ENCODE measurements at regions not wholly inside any gene's neighbourhood (a gene's known extent, or its start where the extent isn't known, plus 50 kb on each side); places are given as distances from the start of the nearest gene placed in this dataset.

DNA sequence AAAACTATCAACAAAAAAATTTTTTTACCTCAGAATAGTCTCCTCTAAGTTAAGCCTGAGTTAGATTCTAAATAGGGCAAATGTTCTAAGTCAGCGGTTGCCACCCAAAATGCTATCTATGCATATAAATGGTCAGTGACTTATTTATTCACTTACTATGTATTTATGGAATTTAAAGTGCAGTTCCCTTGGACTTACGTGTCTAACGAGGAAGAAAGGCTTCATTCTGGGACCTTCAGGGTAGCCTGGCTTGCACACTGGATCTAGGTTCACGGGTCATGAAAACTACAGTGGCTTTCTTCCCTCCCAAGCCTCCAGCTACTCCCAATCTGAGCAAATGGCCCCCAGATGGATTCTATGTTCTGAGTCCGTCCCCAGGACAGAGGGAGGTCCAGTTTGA, 77.1 kb downstream of the ARF6 start:
- no peaks in the 10 kb centered on the region for H3K27me3 ChIP-seq (ENCODE audit: insufficient read depth, poor library complexity, severe bottlenecking)
- H3K4me3 ChIP-seq (replicated peaks; ENCODE audit: insufficient read depth, low read length) = no peak overlapping the region
- H3K27ac ChIP-seq (replicated peaks) = no peak overlapping the region
- no peak for DNase-seq (ENCODE audit: low read depth in 1 of 2, low spot score in 1 of 2)
- TF ChIP-seq, protein P1, sequence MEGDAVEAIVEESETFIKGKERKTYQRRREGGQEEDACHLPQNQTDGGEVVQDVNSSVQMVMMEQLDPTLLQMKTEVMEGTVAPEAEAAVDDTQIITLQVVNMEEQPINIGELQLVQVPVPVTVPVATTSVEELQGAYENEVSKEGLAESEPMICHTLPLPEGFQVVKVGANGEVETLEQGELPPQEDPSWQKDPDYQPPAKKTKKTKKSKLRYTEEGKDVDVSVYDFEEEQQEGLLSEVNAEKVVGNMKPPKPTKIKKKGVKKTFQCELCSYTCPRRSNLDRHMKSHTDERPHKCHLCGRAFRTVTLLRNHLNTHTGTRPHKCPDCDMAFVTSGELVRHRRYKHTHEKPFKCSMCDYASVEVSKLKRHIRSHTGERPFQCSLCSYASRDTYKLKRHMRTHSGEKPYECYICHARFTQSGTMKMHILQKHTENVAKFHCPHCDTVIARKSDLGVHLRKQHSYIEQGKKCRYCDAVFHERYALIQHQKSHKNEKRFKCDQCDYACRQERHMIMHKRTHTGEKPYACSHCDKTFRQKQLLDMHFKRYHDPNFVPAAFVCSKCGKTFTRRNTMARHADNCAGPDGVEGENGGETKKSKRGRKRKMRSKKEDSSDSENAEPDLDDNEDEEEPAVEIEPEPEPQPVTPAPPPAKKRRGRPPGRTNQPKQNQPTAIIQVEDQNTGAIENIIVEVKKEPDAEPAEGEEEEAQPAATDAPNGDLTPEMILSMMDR (IDR thresholded peaks at IDR 0.05; ENCODE audit: insufficient read depth, low read length) = no peak
- TF ChIP-seq SPI1 (IDR thresholded peaks at IDR 0.05; ENCODE audit: borderline replicate concordance, low read depth) (no peak), GABPA (IDR thresholded peaks at IDR 0.05; ENCODE audit: low read depth) (no peak), POLR2AphosphoS5 (IDR thresholded peaks at IDR 0.05; ENCODE audit: low read depth) (no peak), REST (IDR thresholded peaks at IDR 0.05; ENCODE audit: insufficient replicate concordance, low read depth) (no peak)

DNA sequence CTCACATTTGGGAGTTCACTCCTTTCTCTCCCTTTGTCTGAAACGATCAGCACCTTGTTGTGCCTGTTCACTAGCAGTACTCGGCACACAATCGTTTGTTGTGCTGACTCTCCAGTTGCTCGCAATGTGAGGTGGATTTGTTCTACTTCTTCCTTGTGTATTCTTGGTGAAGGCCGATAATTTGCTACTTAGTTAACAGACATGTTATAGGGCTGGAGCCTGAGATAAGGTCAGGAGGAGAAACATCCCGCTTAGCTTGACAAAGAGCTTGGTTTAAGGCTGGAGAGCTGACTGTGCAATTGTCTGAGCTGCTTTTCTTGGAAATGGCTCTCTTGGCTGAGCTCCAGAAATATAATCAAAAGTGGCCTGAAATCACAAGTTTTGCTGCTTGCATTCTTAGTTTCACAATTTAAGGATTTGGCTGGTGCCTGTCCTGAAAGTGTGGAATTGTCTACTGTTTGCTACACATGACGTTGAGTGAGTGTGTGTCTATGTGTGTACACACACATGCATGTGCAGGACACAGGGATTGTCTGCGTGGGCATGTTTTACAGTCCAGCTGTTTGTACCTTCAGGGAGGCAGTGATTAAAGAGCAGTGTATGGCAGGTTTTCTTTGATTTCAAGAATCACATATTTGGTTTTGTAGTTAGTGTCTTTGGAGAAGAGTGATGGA, 77.7 kb downstream of the ARF6 start:
- no peaks in the 10 kb centered on the region for H3K27me3 ChIP-seq (ENCODE audit: insufficient read depth, poor library complexity, severe bottlenecking)
- H3K4me3 ChIP-seq (replicated peaks; ENCODE audit: insufficient read depth, low read length) = no peak overlapping the region
- H3K27ac ChIP-seq (replicated peaks) = no peak overlapping the region
- no peak for TF ChIP-seq POLR2AphosphoS5 (IDR thresholded peaks at IDR 0.05; ENCODE audit: low read depth)
- no peak for TF ChIP-seq GABPA (IDR thresholded peaks at IDR 0.05; ENCODE audit: low read depth)
- TF ChIP-seq, protein P1 (IDR thresholded peaks at IDR 0.05; ENCODE audit: insufficient read depth, low read length) = no peak
- TF ChIP-seq SPI1 (IDR thresholded peaks at IDR 0.05; ENCODE audit: borderline replicate concordance, low read depth) = no peak
- no peak for TF ChIP-seq REST (IDR thresholded peaks at IDR 0.05; ENCODE audit: insufficient replicate concordance, low read depth)
- DNase-seq (ENCODE audit: low read depth in 1 of 2, low spot score in 1 of 2) = no peak

GRCh38 chr14:49971156-49972130, 78.6 kb downstream of the ARF6 start:
- TF ChIP-seq SPI1 (IDR thresholded peaks at IDR 0.05; ENCODE audit: borderline replicate concordance, low read depth) (peak; percentile 89), POLR2AphosphoS5 (IDR thresholded peaks at IDR 0.05; ENCODE audit: low read depth) (no peak)
- Histone ChIP-seq H3K27me3 (ENCODE audit: insufficient read depth, poor library complexity, severe bottlenecking) (no peaks in the 10 kb centered on the region), H3K27ac (replicated peaks) (peak overlapping the region; percentile 39), H3K4me3 (replicated peaks; ENCODE audit: insufficient read depth, low read length) (no peak overlapping the region)
- peak; percentile 27 to 66 for DNase-seq (ENCODE audit: low read depth in 1 of 2, low spot score in 1 of 2)

- DNase-seq (ENCODE audit: low read depth in 1 of 2, low spot score in 1 of 2) = peak in 1 of 2 experiments; percentile 32
- no peak for TF ChIP-seq GABPA (IDR thresholded peaks at IDR 0.05; ENCODE audit: low read depth)
- no peak for TF ChIP-seq REST (IDR thresholded peaks at IDR 0.05; ENCODE audit: insufficient replicate concordance, low read depth)
- no peak for TF ChIP-seq SPI1 (IDR thresholded peaks at IDR 0.05; ENCODE audit: borderline replicate concordance, low read depth)
- TF ChIP-seq, protein P1 (IDR thresholded peaks at IDR 0.05; ENCODE audit: insufficient read depth, low read length) = no peak
- TF ChIP-seq POLR2AphosphoS5 (IDR thresholded peaks at IDR 0.05; ENCODE audit: low read depth) = no peak
- H3K4me3 ChIP-seq (replicated peaks; ENCODE audit: insufficient read depth, low read length) = no peak overlapping the region
- H3K27me3 ChIP-seq (ENCODE audit: insufficient read depth, poor library complexity, severe bottlenecking) = no peaks in the 10 kb centered on the region
- H3K27ac ChIP-seq (replicated peaks) = no peak overlapping the region
These were observed 79.3 kb downstream of the ARF6 start for GRCh38 chr14:49972131-49972671.
